ENCODE measurements at regions not wholly inside any gene's neighbourhood (a gene's known extent, or its start where the extent isn't known, plus 50 kb on each side); places are given as distances from the start of the nearest gene placed in this dataset.

DNA sequence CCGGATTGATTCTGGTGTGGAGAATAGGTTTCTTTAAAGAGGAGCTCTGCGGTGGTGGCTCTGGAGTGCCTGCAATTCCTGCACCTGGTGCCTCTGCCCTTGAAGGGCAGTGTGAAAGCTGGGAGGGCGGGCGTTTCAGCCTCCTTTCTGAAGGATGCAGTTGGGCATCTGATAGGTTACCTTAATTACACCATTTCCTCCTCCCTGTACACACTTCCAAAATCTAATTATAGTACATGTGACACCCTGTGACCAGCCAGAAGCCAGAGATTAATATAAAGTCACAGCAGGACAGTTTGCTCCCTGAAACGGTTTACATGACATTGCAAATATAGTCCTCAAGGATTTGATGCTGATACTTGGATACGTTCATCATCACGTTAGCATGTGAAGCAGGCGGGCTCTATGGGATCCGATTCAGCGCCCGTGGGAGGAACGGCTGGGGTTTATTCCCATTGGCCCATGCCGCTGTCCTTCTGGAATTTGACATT, 548.2 kb downstream of the QKI start:
- TF ChIP-seq RARB (CRISPR knock-in tag; IDR thresholded peaks at IDR 0.05), result no peak
- TF ChIP-seq ZNF70 (CRISPR knock-in tag; IDR thresholded peaks at IDR 0.05), result no peak
- TF ChIP-seq CSRNP3 (CRISPR knock-in tag; IDR thresholded peaks at IDR 0.05), result no peak
- no peak for TF ChIP-seq ZFP3 (CRISPR knock-in tag; IDR thresholded peaks at IDR 0.05)
- TF ChIP-seq TCF4 (CRISPR knock-in tag; IDR thresholded peaks at IDR 0.05; ENCODE audit: borderline replicate concordance), result no peak
- no peak for TF ChIP-seq ZFP30 (CRISPR knock-in tag; IDR thresholded peaks at IDR 0.05)
- no peak for TF ChIP-seq GLIS3 (CRISPR knock-in tag; IDR thresholded peaks at IDR 0.05)
- TF ChIP-seq SNAI2 (CRISPR knock-in tag; IDR thresholded peaks at IDR 0.05), result no peak
- ATAC-seq, result no peak

DNA sequence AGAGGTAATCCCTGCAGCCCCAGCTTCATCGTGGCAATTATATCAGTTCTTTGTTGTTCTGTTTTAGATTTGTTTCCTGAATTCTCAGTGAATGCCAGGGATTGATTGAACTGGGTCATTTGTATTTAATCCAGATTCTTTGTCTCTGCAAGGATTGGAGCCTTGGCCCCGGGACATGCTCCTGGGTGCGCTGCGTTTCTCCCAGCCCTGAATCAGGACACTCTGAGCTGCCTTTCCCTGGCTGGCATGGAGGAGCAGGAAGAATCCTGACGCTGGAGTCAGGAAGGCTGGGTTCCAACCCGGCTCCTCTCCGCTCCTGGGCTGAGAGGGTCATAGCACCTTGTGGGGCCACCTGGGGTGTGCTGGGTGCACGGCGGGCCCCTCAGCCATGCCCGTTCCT, 545.6 kb downstream of the QKI start:
- no peak for ATAC-seq
- no peak for TF ChIP-seq ZFP3 (CRISPR knock-in tag; IDR thresholded peaks at IDR 0.05)
- no peak for TF ChIP-seq ZNF8 (CRISPR knock-in tag; IDR thresholded peaks at IDR 0.05)
- TF ChIP-seq RARB (CRISPR knock-in tag; IDR thresholded peaks at IDR 0.05), result no peak
- no peak for TF ChIP-seq OSR1 (CRISPR knock-in tag; IDR thresholded peaks at IDR 0.05)
- no peak for TF ChIP-seq ZFP30 (CRISPR knock-in tag; IDR thresholded peaks at IDR 0.05)
- no peak for TF ChIP-seq ZNF70 (CRISPR knock-in tag; IDR thresholded peaks at IDR 0.05)
- TF ChIP-seq TCF4 (CRISPR knock-in tag; IDR thresholded peaks at IDR 0.05; ENCODE audit: borderline replicate concordance), result no peak
- no peak for TF ChIP-seq CSRNP3 (CRISPR knock-in tag; IDR thresholded peaks at IDR 0.05)
- no peak for TF ChIP-seq ZNF565 (CRISPR knock-in tag; conservative IDR thresholded peaks at IDR 0.05; ENCODE audit: low read depth)
- TF ChIP-seq POU6F1 (CRISPR knock-in tag; IDR thresholded peaks at IDR 0.05; ENCODE audit: borderline replicate concordance, low read depth), result no peak
- TF ChIP-seq TOX (CRISPR knock-in tag; IDR thresholded peaks at IDR 0.05; ENCODE audit: borderline replicate concordance), result no peak
- TF ChIP-seq, protein P1, sequence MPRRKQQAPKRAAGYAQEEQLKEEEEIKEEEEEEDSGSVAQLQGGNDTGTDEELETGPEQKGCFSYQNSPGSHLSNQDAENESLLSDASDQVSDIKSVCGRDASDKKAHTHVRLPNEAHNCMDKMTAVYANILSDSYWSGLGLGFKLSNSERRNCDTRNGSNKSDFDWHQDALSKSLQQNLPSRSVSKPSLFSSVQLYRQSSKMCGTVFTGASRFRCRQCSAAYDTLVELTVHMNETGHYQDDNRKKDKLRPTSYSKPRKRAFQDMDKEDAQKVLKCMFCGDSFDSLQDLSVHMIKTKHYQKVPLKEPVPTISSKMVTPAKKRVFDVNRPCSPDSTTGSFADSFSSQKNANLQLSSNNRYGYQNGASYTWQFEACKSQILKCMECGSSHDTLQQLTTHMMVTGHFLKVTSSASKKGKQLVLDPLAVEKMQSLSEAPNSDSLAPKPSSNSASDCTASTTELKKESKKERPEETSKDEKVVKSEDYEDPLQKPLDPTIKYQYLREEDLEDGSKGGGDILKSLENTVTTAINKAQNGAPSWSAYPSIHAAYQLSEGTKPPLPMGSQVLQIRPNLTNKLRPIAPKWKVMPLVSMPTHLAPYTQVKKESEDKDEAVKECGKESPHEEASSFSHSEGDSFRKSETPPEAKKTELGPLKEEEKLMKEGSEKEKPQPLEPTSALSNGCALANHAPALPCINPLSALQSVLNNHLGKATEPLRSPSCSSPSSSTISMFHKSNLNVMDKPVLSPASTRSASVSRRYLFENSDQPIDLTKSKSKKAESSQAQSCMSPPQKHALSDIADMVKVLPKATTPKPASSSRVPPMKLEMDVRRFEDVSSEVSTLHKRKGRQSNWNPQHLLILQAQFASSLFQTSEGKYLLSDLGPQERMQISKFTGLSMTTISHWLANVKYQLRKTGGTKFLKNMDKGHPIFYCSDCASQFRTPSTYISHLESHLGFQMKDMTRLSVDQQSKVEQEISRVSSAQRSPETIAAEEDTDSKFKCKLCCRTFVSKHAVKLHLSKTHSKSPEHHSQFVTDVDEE (CRISPR knock-in tag; IDR thresholded peaks at IDR 0.05), result no peak
- TF ChIP-seq ARNTL (CRISPR knock-in tag; IDR thresholded peaks at IDR 0.05; ENCODE audit: borderline replicate concordance, low read depth), result no peak
- no peak for TF ChIP-seq PPARA (CRISPR knock-in tag; IDR thresholded peaks at IDR 0.05; ENCODE audit: borderline replicate concordance)
- no peak for TF ChIP-seq ZC3H10 (CRISPR knock-in tag; IDR thresholded peaks at IDR 0.05)
- TF ChIP-seq BACH2 (CRISPR knock-in tag; IDR thresholded peaks at IDR 0.05; ENCODE audit: borderline replicate concordance), result no peak
- TF ChIP-seq, protein P2, sequence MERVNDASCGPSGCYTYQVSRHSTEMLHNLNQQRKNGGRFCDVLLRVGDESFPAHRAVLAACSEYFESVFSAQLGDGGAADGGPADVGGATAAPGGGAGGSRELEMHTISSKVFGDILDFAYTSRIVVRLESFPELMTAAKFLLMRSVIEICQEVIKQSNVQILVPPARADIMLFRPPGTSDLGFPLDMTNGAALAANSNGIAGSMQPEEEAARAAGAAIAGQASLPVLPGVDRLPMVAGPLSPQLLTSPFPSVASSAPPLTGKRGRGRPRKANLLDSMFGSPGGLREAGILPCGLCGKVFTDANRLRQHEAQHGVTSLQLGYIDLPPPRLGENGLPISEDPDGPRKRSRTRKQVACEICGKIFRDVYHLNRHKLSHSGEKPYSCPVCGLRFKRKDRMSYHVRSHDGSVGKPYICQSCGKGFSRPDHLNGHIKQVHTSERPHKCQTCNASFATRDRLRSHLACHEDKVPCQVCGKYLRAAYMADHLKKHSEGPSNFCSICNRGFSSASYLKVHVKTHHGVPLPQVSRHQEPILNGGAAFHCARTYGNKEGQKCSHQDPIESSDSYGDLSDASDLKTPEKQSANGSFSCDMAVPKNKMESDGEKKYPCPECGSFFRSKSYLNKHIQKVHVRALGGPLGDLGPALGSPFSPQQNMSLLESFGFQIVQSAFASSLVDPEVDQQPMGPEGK (CRISPR knock-in tag; IDR thresholded peaks at IDR 0.05; ENCODE audit: borderline replicate concordance), result no peak
- TF ChIP-seq, protein P3, sequence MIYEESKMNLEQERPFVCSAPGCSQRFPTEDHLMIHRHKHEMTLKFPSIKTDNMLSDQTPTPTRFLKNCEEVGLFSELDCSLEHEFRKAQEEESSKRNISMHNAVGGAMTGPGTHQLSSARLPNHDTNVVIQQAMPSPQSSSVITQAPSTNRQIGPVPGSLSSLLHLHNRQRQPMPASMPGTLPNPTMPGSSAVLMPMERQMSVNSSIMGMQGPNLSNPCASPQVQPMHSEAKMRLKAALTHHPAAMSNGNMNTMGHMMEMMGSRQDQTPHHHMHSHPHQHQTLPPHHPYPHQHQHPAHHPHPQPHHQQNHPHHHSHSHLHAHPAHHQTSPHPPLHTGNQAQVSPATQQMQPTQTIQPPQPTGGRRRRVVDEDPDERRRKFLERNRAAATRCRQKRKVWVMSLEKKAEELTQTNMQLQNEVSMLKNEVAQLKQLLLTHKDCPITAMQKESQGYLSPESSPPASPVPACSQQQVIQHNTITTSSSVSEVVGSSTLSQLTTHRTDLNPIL (CRISPR knock-in tag; IDR thresholded peaks at IDR 0.05; ENCODE audit: low read depth), result no peak
- TF ChIP-seq CSDC2 (CRISPR knock-in tag; IDR thresholded peaks at IDR 0.05), result no peak

Measured in SK-N-SH treated with all-trans-retinoic acid at 6 μM for 48 hours (cell line).